Psoas muscle (tissue), 7 donors: ENCODE measurements at regions not wholly inside any gene's neighbourhood (a gene's known extent, or its start where the extent isn't known, plus 50 kb on each side); places are given as distances from the start of the nearest gene placed in this dataset.
"Not testable (repeated sequence)": the region's sequence is repeated elsewhere in the genome, so short reads cannot be mapped to it uniquely, and the experiment has no call there.

Experiments
- ATAC-seq, 4 donors: fragments of 200-7000 bp; cut with Tn5 transposase; one replicate each; pipeline ENCODE4 v1.9.1; 2020; ENCODE audit warnings: moderate library complexity in 3 of 4, mild to moderate bottlenecking in 2 of 4
- DNase-seq, 2 donors: peaks; one replicate each; pipeline ENCODE4 v3.0.0-alpha.2; 2020
- H3K27ac ChIP-seq: fragments of 200-600 bp; one replicate; pipeline ENCODE4 v1.8.0; 2022
- H3K27me3 ChIP-seq, 3 donors: fragments of 200-600 bp in 1 of 3; one replicate each; pipeline versions ENCODE4 v1.6.1 to v1.8.0; 2013 to 2022; ENCODE audit warnings: low read length in 2 of 3, mild to moderate bottlenecking in 2 of 3, moderate library complexity in 1 of 3; ENCODE audit not compliant: insufficient read depth in 3 of 3
- H3K36me3 ChIP-seq, 2 donors: fragments of 200-600 bp in 1 of 2; one replicate each; pipeline versions ENCODE4 v1.6.1 to v1.8.0; 2013 to 2022; ENCODE audit warnings: low read depth in 1 of 2, mild to moderate bottlenecking in 1 of 2, moderate library complexity in 1 of 2; ENCODE audit not compliant: insufficient read depth in 1 of 2
- H3K4me1 ChIP-seq: fragments of 200-600 bp; one replicate; pipeline ENCODE4 v1.8.0; 2022
- H3K4me3 ChIP-seq: fragments of 200-600 bp; one replicate; pipeline ENCODE4 v1.8.0; 2022; ENCODE audit warnings: mild to moderate bottlenecking
- H3K9me3 ChIP-seq: fragments of 200-600 bp; one replicate; pipeline ENCODE4 v1.8.0; 2022
- WGBS, 3 donors: extraction: QIAGEN DNeasy Blood & Tissue Kit; methylation state at CpG; one replicate each; pipeline versions ENCODE4 v1.1.6 to v1.1.7; 2013; 5-methylcytosine and 5-hydroxymethylcytosine counted together
- intact Hi-C, 2 donors: fragments of 100-400 bp; cut with DNase I; formaldehyde crosslinking; loops; one replicate each; pipeline versions ENCODE4 v1.11.0 to v1.14.2; 2022
- TF ChIP-seq, protein P1 (sequence below): fragments of 200-600 bp; IDR thresholded peaks from one replicate; pipeline ENCODE4 v1.8.0; 2022; ENCODE audit warnings: antibody characterized with exemption
- donor health status: healthy with polysubstance abuse.
- donor health status: DM: no; HTN: no; CAD: no; lungs with moderate emphysema.
- donor health status: Bipolar disorder and iron deficiency.
- donor health status: healthy.
- donor health status: DM: yes; HTN: yes; CAD: no.
- donor health status: DM: no; HTN: no; CAD: no.
- donor health status: DM: yes; HTN: yes; CAD: no.

DNA sequence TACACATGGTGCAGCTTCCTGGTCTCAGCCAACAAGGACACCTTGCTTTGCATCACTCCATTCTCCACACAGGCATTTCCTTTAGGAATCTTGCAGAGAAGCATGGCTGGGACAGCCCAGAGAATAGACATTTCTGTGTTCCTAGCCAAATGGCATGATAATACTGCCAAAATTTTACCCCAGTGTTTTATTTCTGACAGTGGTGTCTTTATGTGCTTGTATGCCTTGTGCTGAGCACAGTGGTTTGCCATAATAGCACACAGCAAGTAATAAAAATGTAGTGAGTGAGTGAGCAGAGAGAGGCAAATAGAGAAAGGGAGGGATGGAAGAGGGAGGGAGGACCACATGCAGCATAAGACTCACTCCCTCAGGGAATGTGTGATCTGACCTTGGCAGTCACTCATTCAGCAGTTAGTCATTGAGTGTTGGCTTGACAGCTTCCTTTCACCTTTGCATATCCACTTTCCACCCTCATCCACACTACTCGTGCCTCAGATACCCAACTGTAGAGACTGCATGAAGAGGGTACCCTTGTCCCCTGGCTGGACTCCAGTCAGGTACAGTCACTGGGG is 212.8 kb upstream of the CCDC196 start:
- TF ChIP-seq, protein P1, sequence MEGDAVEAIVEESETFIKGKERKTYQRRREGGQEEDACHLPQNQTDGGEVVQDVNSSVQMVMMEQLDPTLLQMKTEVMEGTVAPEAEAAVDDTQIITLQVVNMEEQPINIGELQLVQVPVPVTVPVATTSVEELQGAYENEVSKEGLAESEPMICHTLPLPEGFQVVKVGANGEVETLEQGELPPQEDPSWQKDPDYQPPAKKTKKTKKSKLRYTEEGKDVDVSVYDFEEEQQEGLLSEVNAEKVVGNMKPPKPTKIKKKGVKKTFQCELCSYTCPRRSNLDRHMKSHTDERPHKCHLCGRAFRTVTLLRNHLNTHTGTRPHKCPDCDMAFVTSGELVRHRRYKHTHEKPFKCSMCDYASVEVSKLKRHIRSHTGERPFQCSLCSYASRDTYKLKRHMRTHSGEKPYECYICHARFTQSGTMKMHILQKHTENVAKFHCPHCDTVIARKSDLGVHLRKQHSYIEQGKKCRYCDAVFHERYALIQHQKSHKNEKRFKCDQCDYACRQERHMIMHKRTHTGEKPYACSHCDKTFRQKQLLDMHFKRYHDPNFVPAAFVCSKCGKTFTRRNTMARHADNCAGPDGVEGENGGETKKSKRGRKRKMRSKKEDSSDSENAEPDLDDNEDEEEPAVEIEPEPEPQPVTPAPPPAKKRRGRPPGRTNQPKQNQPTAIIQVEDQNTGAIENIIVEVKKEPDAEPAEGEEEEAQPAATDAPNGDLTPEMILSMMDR, result no peak
- DNase-seq, result no peak
- no peak for ATAC-seq
- no peaks in the 10 kb centered on the region for H3K4me1 ChIP-seq
- H3K27ac ChIP-seq, result no peak overlapping the region
- no peaks in the 10 kb centered on the region for H3K9me3 ChIP-seq
- intact Hi-C loops, result no loop called here
- 33 to 47% (median 36%) methylated on average over 1 of the region's 1 CpG for WGBS, 3 donors
- no peaks in the 10 kb centered on the region for H3K27me3 ChIP-seq
- no peaks in the 10 kb centered on the region for H3K36me3 ChIP-seq
- no peak overlapping the region for H3K4me3 ChIP-seq

DNA sequence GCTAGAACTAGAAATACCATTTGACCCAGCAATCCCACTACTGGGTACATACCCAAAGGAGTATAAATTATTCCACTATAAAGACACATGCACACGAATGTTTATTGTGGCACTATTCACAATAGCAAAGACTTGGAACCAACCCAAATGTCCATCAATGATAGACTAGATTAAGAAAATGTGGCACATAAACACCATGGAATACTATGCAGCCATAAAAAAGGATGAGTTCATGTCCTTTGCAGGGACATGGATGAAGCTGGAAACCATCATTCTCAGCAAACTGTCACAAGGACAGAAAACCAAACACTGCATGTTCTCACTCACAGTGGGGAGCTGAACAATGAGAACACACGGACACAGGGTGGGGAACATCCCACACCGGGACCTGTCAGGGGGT is 207.8 kb upstream of the CCDC196 start:
- intact Hi-C loops, ATAC-seq: not testable (repeated sequence)

DNA sequence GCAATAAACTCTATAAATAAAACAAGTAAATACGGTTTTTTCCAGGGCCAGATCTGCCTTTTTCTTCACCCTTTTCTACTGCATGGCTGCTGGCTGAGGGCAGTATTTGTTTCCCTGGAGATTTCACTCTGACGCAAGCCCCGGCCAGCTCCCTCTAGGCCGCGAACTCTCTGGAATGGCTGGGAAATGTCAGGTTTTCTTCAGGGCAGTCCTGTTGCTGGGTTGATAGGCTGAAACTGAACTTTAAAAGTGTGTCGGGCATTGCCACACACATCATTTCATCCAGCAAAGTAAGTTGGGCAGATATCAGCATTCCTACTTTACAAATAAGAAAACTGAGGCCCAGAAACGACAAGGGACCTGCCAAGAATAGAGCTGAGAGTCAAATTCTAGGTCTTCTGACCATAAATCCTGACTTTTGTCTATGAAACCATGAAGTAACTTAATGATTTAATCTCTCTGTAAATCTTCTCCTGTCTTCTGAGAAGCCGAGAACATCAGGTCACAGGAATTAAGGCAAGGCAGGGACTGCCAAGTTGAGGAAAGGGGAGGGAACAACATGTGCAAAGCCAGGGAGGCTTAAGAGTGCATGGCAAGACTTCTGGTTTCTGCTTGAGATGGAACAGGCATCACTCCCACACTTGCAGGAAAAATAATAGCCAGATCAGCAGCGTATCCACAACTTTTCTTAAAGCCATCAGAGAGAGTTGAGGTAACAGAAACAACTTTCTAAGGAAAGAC is 205.0 kb upstream of the CCDC196 start:
- Histone ChIP-seq H3K36me3 (no peaks in the 10 kb centered on the region), H3K9me3 (no peaks in the 10 kb centered on the region), H3K4me1 (peaks cover 9% of the 10 kb centered on the region), H3K27ac (no peak overlapping the region), H3K4me3 (no peak overlapping the region), H3K27me3 (no peaks in the 10 kb centered on the region)
- 19 to 41% (median 26%) methylated on average over 9 of the region's 9 CpGs for WGBS, 3 donors
- ATAC-seq (peak in 2 of 4 donors; percentile 65 to 89), DNase-seq (peak; percentile 16 to 59)
- TF ChIP-seq, protein P1, result no peak
- intact Hi-C loops, result no loop called here

More for the DNA sequence above, 207.8 kb upstream of the CCDC196 start:
- WGBS, 3 donors, result 91 to 93% (median 92%) methylated on average over 3 of the region's 3 CpGs
- not testable (repeated sequence) for H3K4me1 ChIP-seq, H3K4me3 ChIP-seq, H3K27me3 ChIP-seq, H3K27ac ChIP-seq, H3K36me3 ChIP-seq, H3K9me3 ChIP-seq, DNase-seq

DNA sequence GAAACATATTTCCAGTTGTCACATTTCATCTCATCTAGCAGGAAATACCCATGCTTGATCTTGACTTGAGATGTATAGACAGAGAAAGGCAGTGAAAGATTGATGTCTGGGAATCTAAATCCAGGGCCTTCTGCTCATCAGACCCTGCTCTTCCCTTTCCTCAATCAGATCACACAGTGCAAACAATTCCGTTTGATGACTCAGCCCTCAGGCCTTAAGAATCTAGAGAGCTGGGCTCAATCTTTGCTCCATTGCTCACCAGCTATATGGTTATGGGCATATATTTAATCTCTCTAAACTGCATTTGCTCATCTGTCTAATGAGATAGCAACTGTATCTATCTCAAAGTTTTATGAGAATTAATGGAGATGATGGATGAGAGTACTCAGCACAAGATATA is 201.8 kb upstream of the CCDC196 start:
- Histone ChIP-seq H3K4me1 (peaks cover 9% of the 10 kb centered on the region), H3K36me3 (no peaks in the 10 kb centered on the region), H3K4me3 (no peak overlapping the region), H3K27ac (no peak overlapping the region), H3K27me3 (no peaks in the 10 kb centered on the region), H3K9me3 (no peaks in the 10 kb centered on the region)
- ATAC-seq, result no peak
- intact Hi-C loops, result no loop called here
- DNase-seq, result no peak
- 57 to 65% (median 63%) methylated on average over 1 of the region's 1 CpG for WGBS, 3 donors
- TF ChIP-seq, protein P1, result no peak

DNA sequence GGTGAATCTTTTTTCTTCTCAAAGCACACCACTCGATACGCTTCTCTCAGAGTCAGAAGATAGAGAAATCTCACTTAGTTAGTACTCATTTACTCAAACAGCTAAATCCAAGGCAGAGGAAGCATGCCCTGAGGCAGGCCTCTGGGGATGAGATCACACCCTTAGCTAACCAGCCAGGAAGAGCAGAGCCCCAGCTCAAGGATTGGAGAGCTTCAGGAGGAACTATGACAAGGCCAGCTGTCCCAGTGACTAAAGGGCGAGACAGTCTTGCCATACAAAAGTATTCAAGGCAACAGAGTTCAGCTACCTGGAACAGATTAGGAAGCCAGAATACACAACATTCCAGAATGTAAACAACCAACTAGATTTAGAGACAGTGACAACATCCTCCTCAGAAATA is 197.7 kb upstream of the CCDC196 start:
- Histone ChIP-seq H3K36me3 (no peaks in the 10 kb centered on the region), H3K4me3 (no peak overlapping the region), H3K4me1 (no peaks in the 10 kb centered on the region), H3K9me3 (no peaks in the 10 kb centered on the region), H3K27me3 (no peaks in the 10 kb centered on the region), H3K27ac (no peak overlapping the region)
- 90 to 93% (median 91%) methylated on average over 3 of the region's 3 CpGs for WGBS, 3 donors
- ATAC-seq (no peak), DNase-seq (no peak)
- TF ChIP-seq, protein P1, result no peak
- intact Hi-C loops, result no loop called here
